Astrocyte of the spinal cord (primary cell): ENCODE measurements at regions not wholly inside any gene's neighbourhood (a gene's known extent, or its start where the extent isn't known, plus 50 kb on each side); places are given as distances from the start of the nearest gene placed in this dataset.
A peak's percentile ranks its signal among the peaks of the same experiment; 100 is the strongest.

Source experiments
- DNase-seq: peaks from one replicate; pipeline ENCODE4 v3.0.0; 2011; ENCODE audit warnings: low read depth, low spot score
- H3K4me3 ChIP-seq: 2 replicates; pipeline ENCODE4 v1.5.1; 2011; ENCODE audit warnings: low read depth, mild to moderate bottlenecking, low read length, moderate library complexity
- CTCF ChIP-seq: IDR thresholded peaks from 2 replicates; pipeline ENCODE4 v1.5.1; 2012; ENCODE audit warnings: low read depth, mild to moderate bottlenecking, low read length, inconsistent platforms
- in situ Hi-C: cut with HindIII; loops from 2 replicates; pipeline ENCODE4 v1.10.0; 2017; ENCODE audit warnings: low sequenced_read_pairs

- in situ Hi-C loops: no loop called here
- H3K4me3 ChIP-seq: no peak overlapping the region
- DNase-seq: no peak
- TF ChIP-seq CTCF: no peak
Observed at GRCh38 chrX:82675104-82675503, 833.0 kb upstream of the POU3F4 start.

- in situ Hi-C loops: no loop called here
- TF ChIP-seq CTCF: no peak
- DNase-seq: no peak
- no peak overlapping the region for H3K4me3 ChIP-seq
Observed at GRCh38 chrX:82676386-82676785, 831.7 kb upstream of the POU3F4 start.

GRCh38 chrX:82677286-82677685 is 830.8 kb upstream of the POU3F4 start:
- TF ChIP-seq CTCF: no peak

GRCh38 chrX:82692991-82693390 is 815.1 kb upstream of the POU3F4 start:
- DNase-seq: no peak
- in situ Hi-C loops: no loop called here
- no peak overlapping the region for H3K4me3 ChIP-seq
- no peak for TF ChIP-seq CTCF

More at GRCh38 chrX:82677286-82677685, 830.8 kb upstream of the POU3F4 start:
- no peak overlapping the region for H3K4me3 ChIP-seq
- in situ Hi-C loops: no loop called here
- peak; percentile 12 for DNase-seq

GRCh38 chrX:82695066-82695465 is 813.0 kb upstream of the POU3F4 start:
- no peak overlapping the region for H3K4me3 ChIP-seq
- in situ Hi-C loops: no loop called here
- no peak for TF ChIP-seq CTCF

GRCh38 chrX:82703551-82703950 is 804.5 kb upstream of the POU3F4 start:
- DNase-seq: no peak
- H3K4me3 ChIP-seq: no peak overlapping the region
- TF ChIP-seq CTCF: no peak
- in situ Hi-C loops: no loop called here

More at GRCh38 chrX:82695066-82695465, 813.0 kb upstream of the POU3F4 start:
- peak; percentile 10 for DNase-seq

GRCh38 chrX:82711457-82711856 is 796.6 kb upstream of the POU3F4 start:
- DNase-seq: no peak
- TF ChIP-seq CTCF: no peak
- no peak overlapping the region for H3K4me3 ChIP-seq
- in situ Hi-C loops: no loop called here
